ENCODE measurements at regions not wholly inside any gene's neighbourhood (a gene's known extent, or its start where the extent isn't known, plus 50 kb on each side); places are given as distances from the start of the nearest gene placed in this dataset.

DNA sequence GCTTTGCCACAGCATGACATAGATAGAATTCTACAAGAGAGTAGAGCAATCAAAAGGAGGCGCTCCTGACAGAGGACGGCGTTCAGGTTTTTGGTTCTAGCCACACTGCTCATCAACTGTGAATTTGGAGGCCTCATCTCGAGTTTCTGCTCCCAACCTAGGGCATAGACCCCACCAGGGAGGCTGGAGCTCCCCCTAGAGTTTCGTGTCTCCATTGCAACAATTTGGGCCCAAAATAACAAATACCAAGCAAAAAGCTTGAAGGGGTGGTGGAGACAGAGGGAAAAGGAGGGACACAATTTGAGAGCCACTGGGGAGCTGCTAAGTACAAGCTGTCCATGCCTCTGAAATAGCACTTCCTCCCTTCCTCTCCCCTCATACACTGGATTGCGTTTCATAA is 297.0 kb downstream of the GPATCH2 start:
- TF ChIP-seq, protein P1, sequence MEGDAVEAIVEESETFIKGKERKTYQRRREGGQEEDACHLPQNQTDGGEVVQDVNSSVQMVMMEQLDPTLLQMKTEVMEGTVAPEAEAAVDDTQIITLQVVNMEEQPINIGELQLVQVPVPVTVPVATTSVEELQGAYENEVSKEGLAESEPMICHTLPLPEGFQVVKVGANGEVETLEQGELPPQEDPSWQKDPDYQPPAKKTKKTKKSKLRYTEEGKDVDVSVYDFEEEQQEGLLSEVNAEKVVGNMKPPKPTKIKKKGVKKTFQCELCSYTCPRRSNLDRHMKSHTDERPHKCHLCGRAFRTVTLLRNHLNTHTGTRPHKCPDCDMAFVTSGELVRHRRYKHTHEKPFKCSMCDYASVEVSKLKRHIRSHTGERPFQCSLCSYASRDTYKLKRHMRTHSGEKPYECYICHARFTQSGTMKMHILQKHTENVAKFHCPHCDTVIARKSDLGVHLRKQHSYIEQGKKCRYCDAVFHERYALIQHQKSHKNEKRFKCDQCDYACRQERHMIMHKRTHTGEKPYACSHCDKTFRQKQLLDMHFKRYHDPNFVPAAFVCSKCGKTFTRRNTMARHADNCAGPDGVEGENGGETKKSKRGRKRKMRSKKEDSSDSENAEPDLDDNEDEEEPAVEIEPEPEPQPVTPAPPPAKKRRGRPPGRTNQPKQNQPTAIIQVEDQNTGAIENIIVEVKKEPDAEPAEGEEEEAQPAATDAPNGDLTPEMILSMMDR (IDR thresholded peaks at IDR 0.05): peak in 1 of 4 donors; percentile 12
- Histone ChIP-seq H3K4me3 (no peak overlapping the region), H3K4me1 (no peaks in the 10 kb centered on the region), H3K27me3 (no peaks in the 10 kb centered on the region), H3K27ac (no peak overlapping the region), H3K36me3 (no peaks in the 10 kb centered on the region), H3K9me3 (no peaks in the 10 kb centered on the region)
- 54 to 62% methylated on average over 6 of the region's 6 CpGs for WGBS, 2 donors
- DNase-seq (peak in 1 of 6 donors; percentile 13), ATAC-seq (peak in 1 of 4 donors; percentile 46), FAIRE-seq (no peak)
- intact Hi-C loops (cut with DNase I): no loop called here

DNA sequence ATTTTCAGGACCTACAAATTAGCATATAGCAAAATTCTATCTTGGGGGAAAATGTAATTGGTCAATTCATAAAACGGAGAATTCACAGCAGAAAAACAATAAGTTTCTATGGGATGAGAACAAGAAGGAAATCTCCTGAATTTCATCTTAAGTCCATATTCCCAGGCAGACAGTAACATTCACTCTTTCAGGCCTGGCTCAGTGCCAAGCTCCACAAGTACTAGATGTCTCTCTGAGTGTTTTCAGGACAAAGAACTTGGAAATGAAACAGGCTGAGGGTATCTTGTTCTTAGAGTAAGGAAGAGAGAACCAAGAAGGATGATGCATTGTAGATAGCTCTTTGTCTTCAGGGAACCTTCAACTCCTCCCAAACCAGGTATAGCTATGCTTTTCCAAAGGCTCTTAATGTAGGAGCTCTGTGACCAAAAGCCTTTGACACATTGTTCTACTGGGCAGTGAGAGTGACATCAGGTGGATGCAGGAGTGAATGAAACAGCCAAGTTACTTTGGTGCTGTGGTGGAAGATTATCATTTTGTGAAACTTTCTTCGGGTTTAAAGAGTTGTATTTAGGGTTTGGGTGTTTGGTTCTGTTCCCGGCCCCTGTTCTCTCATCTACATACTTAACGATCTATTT is 298.3 kb downstream of the GPATCH2 start:
- DNase-seq (peak in 2 of 6 donors; percentile 22 to 45), ATAC-seq (peak in 2 of 4 donors; percentile 34), FAIRE-seq (no peak)
- H3K27me3 ChIP-seq: no peaks in the 10 kb centered on the region
- no peaks in the 10 kb centered on the region for H3K36me3 ChIP-seq
- H3K4me1 ChIP-seq: no peaks in the 10 kb centered on the region
- no peaks in the 10 kb centered on the region for H3K9me3 ChIP-seq
- TF ChIP-seq, protein P1 (IDR thresholded peaks at IDR 0.05): no peak
- no peak overlapping the region for H3K27ac ChIP-seq
- WGBS, 2 donors: 64 to 76% methylated on average over 4 of the region's 4 CpGs
- H3K4me3 ChIP-seq: no peak overlapping the region
- intact Hi-C loops (cut with DNase I): no loop called here

DNA sequence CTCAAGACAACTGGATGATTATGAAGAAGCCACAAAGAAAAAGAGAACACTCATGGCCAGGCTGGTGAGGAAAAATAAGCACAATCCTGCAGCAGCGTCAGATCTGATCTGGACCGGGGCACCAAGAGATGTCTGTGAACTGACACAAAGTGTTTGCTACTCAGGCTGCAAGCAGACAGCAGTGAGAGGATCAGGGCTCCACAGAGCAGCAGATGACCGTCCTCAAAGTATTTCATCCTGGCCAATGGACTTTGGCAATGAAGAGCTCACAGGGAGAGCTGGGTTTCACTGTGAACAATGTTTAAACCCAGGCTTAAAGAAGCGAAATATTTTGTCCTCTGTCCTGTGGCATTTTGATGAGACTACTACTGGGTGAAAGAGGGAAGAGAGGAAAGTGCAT is 299.2 kb downstream of the GPATCH2 start:
- intact Hi-C loops (cut with DNase I): no loop called here
- no peak for ATAC-seq
- DNase-seq: no peak
- Histone ChIP-seq H3K27me3 (no peaks in the 10 kb centered on the region), H3K36me3 (no peaks in the 10 kb centered on the region), H3K4me3 (no peak overlapping the region), H3K4me1 (no peaks in the 10 kb centered on the region), H3K27ac (no peak overlapping the region), H3K9me3 (no peaks in the 10 kb centered on the region)
- no peak for FAIRE-seq
- WGBS, 2 donors: 42 to 50% methylated on average over 4 of the region's 4 CpGs
- TF ChIP-seq, protein P1 (IDR thresholded peaks at IDR 0.05): no peak

DNA sequence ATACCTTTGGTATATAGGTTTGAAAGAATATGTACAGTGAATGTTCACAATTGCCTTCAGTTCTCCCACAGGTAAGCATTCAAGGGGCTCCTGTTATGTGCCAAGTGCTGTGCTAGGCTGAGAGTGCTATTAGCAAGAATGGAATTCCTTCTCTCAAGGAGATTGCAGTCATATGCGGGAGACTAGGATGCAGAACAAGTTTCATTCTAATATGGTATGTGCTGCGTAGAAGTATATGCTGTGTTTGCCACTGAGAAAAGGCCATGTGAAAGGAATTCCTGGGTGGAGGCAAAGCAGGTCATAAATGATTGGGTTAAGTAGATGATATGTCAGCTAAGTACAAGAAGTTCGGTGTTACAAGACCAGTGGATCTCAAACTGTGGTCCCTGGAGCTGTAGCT is 303.0 kb downstream of the GPATCH2 start:
- FAIRE-seq (no peak), ATAC-seq (no peak), DNase-seq (no peak)
- Histone ChIP-seq H3K27ac (no peak overlapping the region), H3K4me3 (no peak overlapping the region), H3K4me1 (no peaks in the 10 kb centered on the region), H3K9me3 (no peaks in the 10 kb centered on the region), H3K27me3 (no peaks in the 10 kb centered on the region), H3K36me3 (no peaks in the 10 kb centered on the region)
- TF ChIP-seq, protein P1 (IDR thresholded peaks at IDR 0.05): no peak
- intact Hi-C loops (cut with DNase I): no loop called here
- WGBS, 2 donors: 76 to 86% methylated on average over 3 of the region's 3 CpGs

DNA sequence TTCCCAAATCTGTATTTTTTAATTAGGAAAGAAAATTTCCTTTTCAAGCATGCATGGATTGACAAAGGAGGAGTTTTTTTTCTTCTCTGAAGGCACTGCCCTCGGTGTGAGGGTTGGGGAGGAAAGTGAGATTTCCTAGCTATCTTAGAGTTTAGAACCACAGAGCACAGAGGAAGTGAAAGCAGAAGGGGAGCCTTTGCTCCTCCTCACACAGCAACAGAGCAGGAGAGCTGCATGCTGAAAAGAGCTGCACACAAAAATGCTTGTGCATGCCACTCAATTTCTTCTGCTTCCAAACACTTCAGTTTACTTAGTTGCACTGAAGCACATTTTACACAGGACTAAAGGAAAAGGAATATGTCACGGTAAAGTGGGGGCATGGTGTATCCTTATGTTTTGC is 308.1 kb downstream of the GPATCH2 start:
- no peak for ATAC-seq
- Histone ChIP-seq H3K36me3 (no peaks in the 10 kb centered on the region), H3K27ac (no peak overlapping the region), H3K4me1 (no peaks in the 10 kb centered on the region), H3K4me3 (no peak overlapping the region), H3K27me3 (no peaks in the 10 kb centered on the region), H3K9me3 (no peaks in the 10 kb centered on the region)
- no peak for FAIRE-seq
- intact Hi-C loops (cut with DNase I): no loop called here
- TF ChIP-seq, protein P1 (IDR thresholded peaks at IDR 0.05): no peak
- 63 to 65% methylated on average over 2 of the region's 2 CpGs for WGBS, 2 donors
- DNase-seq: no peak

Measured in pancreas (tissue), 10 donors.